ENCODE measurements at regions not wholly inside any gene's neighbourhood (a gene's known extent, or its start where the extent isn't known, plus 50 kb on each side); places are given as distances from the start of the nearest gene placed in this dataset.

GRCh38 chr2:176567361-176567760 is 298.1 kb downstream of the MTX2 start:
- TF ChIP-seq E2F1 (CRISPR knock-in tag; IDR thresholded peaks at IDR 0.05) (no peak), CTCF (IDR thresholded peaks at IDR 0.05) (no peak), ATF3 (CRISPR knock-in tag; conservative IDR thresholded peaks at IDR 0.05) (no peak), NR2C2 (CRISPR knock-in tag; IDR thresholded peaks at IDR 0.05) (no peak), MLX (CRISPR knock-in tag; IDR thresholded peaks at IDR 0.05) (no peak)

Measured in WTC11 (cell line).